Keratinocyte (primary cell): ENCODE measurements at regions not wholly inside any gene's neighbourhood (a gene's known extent, or its start where the extent isn't known, plus 50 kb on each side); places are given as distances from the start of the nearest gene placed in this dataset.

Experiments used
- DNase-seq: peaks from one replicate; pipeline ENCODE4 v3.0.0-alpha.2; 2011; ENCODE audit warnings: low read depth, missing footprints, low spot score
- FAIRE-seq: peaks from 2 replicates; lab custom pipeline; 2011; peaks lifted over from hg19 to GRCh38; lab: Jason Lieb, UNC
- H2AFZ ChIP-seq: 2 replicates; pipeline ENCODE4 v1.6.0; 2012; ENCODE audit warnings: low read length, control low read depth, inconsistent platforms; ENCODE audit not compliant: control insufficient read depth
- H3K27ac ChIP-seq: 2 replicates; pipeline ENCODE4 v1.5.1; 2011; ENCODE audit warnings: low read length; ENCODE audit not compliant: control insufficient read depth, insufficient read depth
- H3K27me3 ChIP-seq: 3 replicates; pipeline ENCODE4 v1.6.0; 2011; ENCODE audit warnings: low read length; ENCODE audit not compliant: control insufficient read depth, insufficient read depth; ENCODE audit errors: extremely low read depth
- H3K36me3 ChIP-seq, 2 experiments: 2 replicates in 1 of 2; 3 replicates in 1 of 2; pipeline ENCODE4 v1.5.1; 2011; ENCODE audit warnings: low read length in 2 of 2, mild to moderate bottlenecking in 1 of 2; ENCODE audit not compliant: control insufficient read depth in 2 of 2, insufficient read depth in 2 of 2; ENCODE audit errors: extremely low read depth in 1 of 2
- H3K4me1 ChIP-seq: 3 replicates; pipeline ENCODE4 v1.5.1; 2011; ENCODE audit warnings: low read length; ENCODE audit not compliant: control insufficient read depth, insufficient read depth; ENCODE audit errors: extremely low read depth
- H3K4me2 ChIP-seq: 3 replicates; pipeline ENCODE4 v1.6.0; 2011; ENCODE audit warnings: low read depth, low read length; ENCODE audit not compliant: control insufficient read depth, insufficient read depth; ENCODE audit errors: extremely low read depth
- H3K4me3 ChIP-seq, 3 experiments: fragments of 200-600 bp in 1 of 3; sonication (generic) in 1 of 3; 2 replicates in 2 of 3; 3 replicates in 1 of 3; pipeline ENCODE4 v1.5.1; 2011 to 2016; ENCODE audit warnings: low read length in 3 of 3, mild to moderate bottlenecking in 3 of 3, control low read depth in 2 of 3, inconsistent platforms in 1 of 3, low read depth in 1 of 3, mixed read lengths in 1 of 3, mixed run types in 1 of 3, moderate library complexity in 1 of 3; ENCODE audit not compliant: control insufficient read depth in 2 of 3, insufficient read depth in 2 of 3; ENCODE audit errors: extremely low read depth in 1 of 3
- H3K79me2 ChIP-seq: 2 replicates; pipeline ENCODE4 v1.6.0; 2012; ENCODE audit warnings: low read length; ENCODE audit not compliant: control insufficient read depth, insufficient read depth
- H3K9ac ChIP-seq: 3 replicates; pipeline ENCODE4 v1.6.0; 2011; ENCODE audit warnings: low read length; ENCODE audit not compliant: control insufficient read depth, insufficient read depth; ENCODE audit errors: extremely low read depth
- H3K9me1 ChIP-seq: 3 replicates; pipeline ENCODE4 v1.6.0; 2011; ENCODE audit warnings: low read length; ENCODE audit not compliant: control insufficient read depth, insufficient read depth; ENCODE audit errors: extremely low read depth
- H3K9me3 ChIP-seq: 2 replicates; pipeline ENCODE4 v1.5.1; 2012; ENCODE audit warnings: low read depth, low read length; ENCODE audit not compliant: control insufficient read depth
- H4K20me1 ChIP-seq: 3 replicates; pipeline ENCODE4 v1.6.0; 2011; ENCODE audit warnings: low read length; ENCODE audit not compliant: control insufficient read depth, insufficient read depth; ENCODE audit errors: extremely low read depth
- EZH2 ChIP-seq: IDR thresholded peaks from one replicate; pipeline ENCODE4 v1.6.1; 2012; ENCODE audit warnings: inconsistent platforms, mild to moderate bottlenecking, low read length, moderate library complexity
- dilution Hi-C: fragments of 300-500 bp; cut with MboI; formaldehyde crosslinking; loops from one replicate; pipeline ENCODE4 v1.7.0; 2020; ENCODE audit warnings: low sequenced_read_pairs; ENCODE audit not compliant: extremely low pct_ligation_motif_present
- TF ChIP-seq, protein P1 (sequence below), 3 experiments: IDR thresholded peaks in 1 of 3; conservative IDR thresholded peaks in 1 of 3; optimal IDR thresholded peaks in 1 of 3; 2 replicates in 2 of 3; 3 replicates in 1 of 3; pipeline versions ENCODE3 to v1.5.1; 2011; ENCODE audit warnings: low read length in 3 of 3, mild to moderate bottlenecking in 3 of 3, moderate library complexity in 2 of 3, control low read depth in 1 of 3, inconsistent platforms in 1 of 3; ENCODE audit not compliant: insufficient read depth in 2 of 3; ENCODE audit errors: extremely low read depth in 1 of 3

GRCh38 chr10:78719276-78719675 lies 349.5 kb upstream of the ZMIZ1 start:
- Histone ChIP-seq H2AFZ (no peak overlapping the region), H3K4me3 (no peak overlapping the region), H3K9me1 (no peaks in the 10 kb centered on the region), H3K9me3 (no peaks in the 10 kb centered on the region), H3K27me3 (peaks cover 5% of the 10 kb centered on the region), H3K9ac (no peak overlapping the region), H4K20me1 (no peaks in the 10 kb centered on the region), H3K27ac (no peak overlapping the region), H3K4me1 (no peaks in the 10 kb centered on the region), H3K36me3 (no peaks in the 10 kb centered on the region), H3K79me2 (no peaks in the 10 kb centered on the region), H3K4me2 (no peak overlapping the region)
- DNase-seq (no peak), FAIRE-seq (no peak)
- dilution Hi-C loops: no loop called here
- no peak for TF ChIP-seq EZH2
- TF ChIP-seq, protein P1, sequence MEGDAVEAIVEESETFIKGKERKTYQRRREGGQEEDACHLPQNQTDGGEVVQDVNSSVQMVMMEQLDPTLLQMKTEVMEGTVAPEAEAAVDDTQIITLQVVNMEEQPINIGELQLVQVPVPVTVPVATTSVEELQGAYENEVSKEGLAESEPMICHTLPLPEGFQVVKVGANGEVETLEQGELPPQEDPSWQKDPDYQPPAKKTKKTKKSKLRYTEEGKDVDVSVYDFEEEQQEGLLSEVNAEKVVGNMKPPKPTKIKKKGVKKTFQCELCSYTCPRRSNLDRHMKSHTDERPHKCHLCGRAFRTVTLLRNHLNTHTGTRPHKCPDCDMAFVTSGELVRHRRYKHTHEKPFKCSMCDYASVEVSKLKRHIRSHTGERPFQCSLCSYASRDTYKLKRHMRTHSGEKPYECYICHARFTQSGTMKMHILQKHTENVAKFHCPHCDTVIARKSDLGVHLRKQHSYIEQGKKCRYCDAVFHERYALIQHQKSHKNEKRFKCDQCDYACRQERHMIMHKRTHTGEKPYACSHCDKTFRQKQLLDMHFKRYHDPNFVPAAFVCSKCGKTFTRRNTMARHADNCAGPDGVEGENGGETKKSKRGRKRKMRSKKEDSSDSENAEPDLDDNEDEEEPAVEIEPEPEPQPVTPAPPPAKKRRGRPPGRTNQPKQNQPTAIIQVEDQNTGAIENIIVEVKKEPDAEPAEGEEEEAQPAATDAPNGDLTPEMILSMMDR (optimal IDR thresholded peaks at IDR 0.05 in 1 of 3, IDR thresholded peaks at IDR 0.05 in 1 of 3, conservative IDR thresholded peaks at IDR 0.05 in 1 of 3; ENCODE audit: extremely low read depth in 1 of 3, insufficient read depth in 2 of 3, low read length in 3 of 3): no peak

- H4K20me1 ChIP-seq: no peaks in the 10 kb centered on the region
- dilution Hi-C loops: no loop called here
- TF ChIP-seq, protein P1 (optimal IDR thresholded peaks at IDR 0.05 in 1 of 3, IDR thresholded peaks at IDR 0.05 in 1 of 3, conservative IDR thresholded peaks at IDR 0.05 in 1 of 3; ENCODE audit: extremely low read depth in 1 of 3, insufficient read depth in 2 of 3, low read length in 3 of 3): no peak
- no peak for TF ChIP-seq EZH2
- FAIRE-seq (no peak), DNase-seq (no peak)
- H3K36me3 ChIP-seq: no peaks in the 10 kb centered on the region
- no peaks in the 10 kb centered on the region for H3K9me1 ChIP-seq
- no peaks in the 10 kb centered on the region for H3K79me2 ChIP-seq
- no peak overlapping the region for H3K4me2 ChIP-seq
- no peak overlapping the region for H3K4me3 ChIP-seq
- peaks cover 5% of the 10 kb centered on the region for H3K27me3 ChIP-seq
- no peaks in the 10 kb centered on the region for H3K4me1 ChIP-seq
- no peaks in the 10 kb centered on the region for H3K9me3 ChIP-seq
- H3K27ac ChIP-seq: no peak overlapping the region
- no peak overlapping the region for H3K9ac ChIP-seq
- H2AFZ ChIP-seq: no peak overlapping the region
These were observed 348.7 kb upstream of the ZMIZ1 start for GRCh38 chr10:78720091-78720490.
